C4-2B (cell line): ENCODE measurements at regions not wholly inside any gene's neighbourhood (a gene's known extent, or its start where the extent isn't known, plus 50 kb on each side); places are given as distances from the start of the nearest gene placed in this dataset.

Experiments used
- H3K27ac ChIP-seq: fragments of 450-650 bp; 2 replicates; pipeline ENCODE4 v1.5.1; 2017
- CTCF ChIP-seq: fragments of 450-650 bp; conservative IDR thresholded peaks from 2 replicates; pipeline ENCODE4 v1.5.1; 2017; ENCODE audit warnings: mild to moderate bottlenecking
- ZFX ChIP-seq: fragments of 450-650 bp; IDR thresholded peaks from 2 replicates; pipeline ENCODE4 v1.6.1; 2017

GRCh38 chr3:181455276-181455675 lies 256.4 kb upstream of the SOX2 start:
- no peak overlapping the region for H3K27ac ChIP-seq
- TF ChIP-seq CTCF (no peak), ZFX (no peak)

- TF ChIP-seq ZFX, result no peak
- TF ChIP-seq CTCF, result no peak
- H3K27ac ChIP-seq, result no peak overlapping the region
These were observed 257.2 kb upstream of the SOX2 start for GRCh38 chr3:181454451-181455027.

- H3K27ac ChIP-seq, result no peak overlapping the region
- no peak for TF ChIP-seq ZFX
- no peak for TF ChIP-seq CTCF
These were observed 265.0 kb upstream of the SOX2 start for GRCh38 chr3:181446741-181447140.

GRCh38 chr3:181442066-181442465 lies 269.7 kb upstream of the SOX2 start:
- TF ChIP-seq ZFX (no peak), CTCF (no peak)
- H3K27ac ChIP-seq, result no peak overlapping the region

- H3K27ac ChIP-seq, result no peak overlapping the region
- TF ChIP-seq CTCF (no peak), ZFX (no peak)
These were observed 278.7 kb upstream of the SOX2 start for GRCh38 chr3:181432992-181433391.

GRCh38 chr3:181431748-181432147 lies 280.0 kb upstream of the SOX2 start:
- TF ChIP-seq ZFX (no peak), CTCF (no peak)
- no peak overlapping the region for H3K27ac ChIP-seq

GRCh38 chr3:181425074-181425473 lies 286.7 kb upstream of the SOX2 start:
- no peak for TF ChIP-seq CTCF
- TF ChIP-seq ZFX, result no peak
- H3K27ac ChIP-seq, result no peak overlapping the region
